Kidney (tissue), 13 donors: ENCODE measurements at regions not wholly inside any gene's neighbourhood (a gene's known extent, or its start where the extent isn't known, plus 50 kb on each side); places are given as distances from the start of the nearest gene placed in this dataset.
A peak's percentile ranks its signal among the peaks of the same experiment; 100 is the strongest.

ENCODE experiments used
- DNase-seq, 5 donors: peaks; one replicate each; pipeline ENCODE4 v3.0.0-alpha.2; 2013 to 2020
- FAIRE-seq: peaks from 2 replicates; lab custom pipeline; 2012; peaks lifted over from hg19 to GRCh38; lab: Jason Lieb, UNC
- H3K27ac ChIP-seq, 2 donors: one replicate each; pipeline ENCODE4 v1.7.0; 2013; ENCODE audit warnings: low read depth in 2 of 2, low read length in 2 of 2, inconsistent platforms in 1 of 2
- H3K27me3 ChIP-seq: one replicate; pipeline ENCODE4 v1.7.1; 2013; ENCODE audit warnings: low read length, inconsistent platforms; ENCODE audit not compliant: control insufficient read depth, insufficient read depth
- H3K36me3 ChIP-seq, 3 donors: one replicate each; pipeline versions ENCODE4 v1.7.0 to v1.7.1; 2013; ENCODE audit warnings: low read length in 3 of 3, control low read depth in 1 of 3, inconsistent platforms in 1 of 3; ENCODE audit not compliant: insufficient read depth in 3 of 3, control insufficient read depth in 2 of 3
- H3K4me1 ChIP-seq, 3 donors: one replicate each; pipeline versions ENCODE4 v1.7.0 to v1.7.1; 2013; ENCODE audit warnings: low read length in 3 of 3, inconsistent platforms in 1 of 3, low read depth in 1 of 3; ENCODE audit not compliant: control insufficient read depth in 2 of 3, insufficient read depth in 2 of 3
- H3K4me3 ChIP-seq, 3 donors: one replicate each; pipeline versions ENCODE4 v1.7.0 to v1.8.1; 2013; ENCODE audit warnings: low read length in 3 of 3, control low read depth in 1 of 3, inconsistent platforms in 1 of 3
- H3K9ac ChIP-seq, 3 donors: one replicate each; pipeline versions ENCODE4 v1.7.0 to v1.7.1; 2013; ENCODE audit warnings: low read length in 3 of 3, control low read depth in 1 of 3, inconsistent platforms in 1 of 3
- H3K9me3 ChIP-seq, 3 donors: one replicate each; pipeline versions ENCODE4 v1.7.0 to v1.7.1; 2013; ENCODE audit warnings: low read length in 3 of 3, control low read depth in 1 of 3, inconsistent platforms in 1 of 3; ENCODE audit not compliant: control insufficient read depth in 2 of 3, insufficient read depth in 1 of 3
- intact Hi-C: fragments of 100-400 bp; cut with DNase I; formaldehyde crosslinking; loops from one replicate; pipeline ENCODE4 v1.11.1; 2022
- TF ChIP-seq, protein P1 (sequence below): IDR thresholded peaks from 3 replicates; pipeline ENCODE4 v1.5.1; 2012; ENCODE audit warnings: mild to moderate bottlenecking, moderate library complexity, borderline replicate concordance; ENCODE audit not compliant: insufficient read depth; ENCODE audit errors: extremely low read depth
- donor health status: control.
- donor health status: control.
- donor health status: control.
- donor health status: control.
- donor health status: control.
- donor health status: DM: yes; HTN: yes; CAD: no.
- donor health status: Normal renal cell carcinoma (clear cell type).

DNA sequence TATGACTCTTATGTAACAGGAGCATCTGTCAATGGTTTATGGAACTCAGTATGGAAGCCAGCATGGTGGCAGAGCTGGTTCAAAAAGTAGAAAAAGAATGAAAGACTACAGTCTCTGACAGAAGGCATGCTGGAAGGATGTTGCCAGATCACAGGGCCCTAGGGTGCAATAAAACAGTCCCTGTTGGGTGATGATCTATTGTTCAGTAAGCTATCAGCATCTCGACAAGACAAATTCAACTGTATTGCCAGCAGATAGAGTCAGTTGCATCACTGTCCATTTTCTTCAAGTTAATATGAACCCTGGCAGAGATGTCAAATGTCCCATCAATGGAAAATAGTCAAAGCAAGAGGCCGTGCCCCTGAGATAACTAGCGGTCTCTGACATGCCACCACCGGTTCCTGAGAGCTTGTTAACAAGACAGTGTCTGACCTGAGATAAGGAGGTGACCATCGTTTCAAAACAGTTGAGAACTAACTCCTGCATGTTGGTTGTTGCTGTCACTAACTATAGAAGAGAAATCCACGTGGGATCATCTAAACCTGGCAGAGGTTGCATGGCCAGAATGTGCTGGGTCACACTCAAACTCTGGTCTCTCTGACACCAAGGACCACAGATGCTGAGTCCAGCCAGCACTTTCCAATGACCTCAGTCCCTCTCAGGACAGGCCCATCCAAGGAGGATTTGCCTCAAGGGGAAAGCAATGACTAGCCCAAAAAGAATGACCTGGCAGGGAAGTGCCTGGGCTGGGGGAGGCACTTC lies 125.9 kb downstream of the RIPK4 start:
- no peaks in the 10 kb centered on the region for H3K36me3 ChIP-seq
- H3K4me1 ChIP-seq: no peaks in the 10 kb centered on the region
- TF ChIP-seq, protein P1, sequence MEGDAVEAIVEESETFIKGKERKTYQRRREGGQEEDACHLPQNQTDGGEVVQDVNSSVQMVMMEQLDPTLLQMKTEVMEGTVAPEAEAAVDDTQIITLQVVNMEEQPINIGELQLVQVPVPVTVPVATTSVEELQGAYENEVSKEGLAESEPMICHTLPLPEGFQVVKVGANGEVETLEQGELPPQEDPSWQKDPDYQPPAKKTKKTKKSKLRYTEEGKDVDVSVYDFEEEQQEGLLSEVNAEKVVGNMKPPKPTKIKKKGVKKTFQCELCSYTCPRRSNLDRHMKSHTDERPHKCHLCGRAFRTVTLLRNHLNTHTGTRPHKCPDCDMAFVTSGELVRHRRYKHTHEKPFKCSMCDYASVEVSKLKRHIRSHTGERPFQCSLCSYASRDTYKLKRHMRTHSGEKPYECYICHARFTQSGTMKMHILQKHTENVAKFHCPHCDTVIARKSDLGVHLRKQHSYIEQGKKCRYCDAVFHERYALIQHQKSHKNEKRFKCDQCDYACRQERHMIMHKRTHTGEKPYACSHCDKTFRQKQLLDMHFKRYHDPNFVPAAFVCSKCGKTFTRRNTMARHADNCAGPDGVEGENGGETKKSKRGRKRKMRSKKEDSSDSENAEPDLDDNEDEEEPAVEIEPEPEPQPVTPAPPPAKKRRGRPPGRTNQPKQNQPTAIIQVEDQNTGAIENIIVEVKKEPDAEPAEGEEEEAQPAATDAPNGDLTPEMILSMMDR: no peak
- no peaks in the 10 kb centered on the region for H3K9me3 ChIP-seq
- no peak overlapping the region for H3K27ac ChIP-seq
- no peaks in the 10 kb centered on the region for H3K27me3 ChIP-seq
- intact Hi-C loops: no loop called here
- DNase-seq (peak in 1 of 5 donors; percentile 16), FAIRE-seq (no peak)
- H3K4me3 ChIP-seq: no peak overlapping the region
- no peak overlapping the region for H3K9ac ChIP-seq

DNA sequence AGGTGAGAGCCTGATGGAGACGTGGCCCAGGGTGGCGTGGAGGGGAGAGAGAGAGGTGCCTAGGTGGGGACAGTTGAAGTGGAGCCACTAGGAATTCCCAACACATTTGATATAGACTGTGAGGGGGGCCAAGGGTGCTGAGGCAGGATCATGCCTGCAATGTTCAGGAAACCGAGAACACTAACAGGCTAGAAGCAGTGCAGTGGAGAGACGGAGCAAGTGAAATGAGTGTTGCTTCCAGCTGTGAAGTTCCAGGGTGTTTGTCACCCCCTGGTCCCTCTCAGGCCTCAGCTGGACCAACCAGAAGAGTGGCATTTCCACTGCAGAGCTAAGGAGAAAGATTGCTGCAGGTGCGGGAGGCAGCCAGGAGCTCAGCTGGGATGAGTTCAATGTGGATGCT lies 127.1 kb downstream of the RIPK4 start:
- Histone ChIP-seq H3K9ac (no peak overlapping the region), H3K27ac (no peak overlapping the region), H3K36me3 (no peaks in the 10 kb centered on the region), H3K4me1 (no peaks in the 10 kb centered on the region), H3K4me3 (no peak overlapping the region), H3K27me3 (no peaks in the 10 kb centered on the region), H3K9me3 (no peaks in the 10 kb centered on the region)
- TF ChIP-seq, protein P1: no peak
- intact Hi-C loops: no loop called here
- DNase-seq: peak in 1 of 5 donors; percentile 9
- FAIRE-seq: no peak

DNA sequence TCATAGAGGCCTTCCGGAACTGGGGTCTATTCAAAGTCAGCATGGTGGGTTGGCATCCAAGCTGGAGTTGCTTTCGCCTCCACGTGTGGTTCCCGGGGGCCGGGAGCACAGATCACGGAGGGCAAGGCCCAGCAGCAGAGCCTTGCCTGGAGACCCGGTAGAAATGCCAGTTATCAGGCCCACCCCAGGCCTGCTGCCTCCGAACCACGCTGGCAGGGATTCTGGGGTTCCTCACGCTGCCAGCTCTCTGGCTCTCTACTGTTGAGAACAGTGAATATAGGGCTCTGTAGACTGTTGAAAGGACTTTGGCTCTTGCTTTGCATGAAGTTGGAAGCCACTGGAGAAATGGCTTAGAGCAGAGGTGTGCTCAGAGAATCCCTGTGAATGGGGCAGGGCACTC lies 127.5 kb downstream of the RIPK4 start:
- Histone ChIP-seq H3K36me3 (no peaks in the 10 kb centered on the region), H3K4me1 (peaks cover 0 to 4% (median 0%) of the 10 kb centered on the region in 3 donors), H3K27ac (no peak overlapping the region), H3K4me3 (no peak overlapping the region), H3K9ac (no peak overlapping the region), H3K9me3 (no peaks in the 10 kb centered on the region), H3K27me3 (no peaks in the 10 kb centered on the region)
- FAIRE-seq: no peak
- intact Hi-C loops: no loop called here
- TF ChIP-seq, protein P1: no peak
- DNase-seq: peak in 1 of 5 donors; percentile 14
